Thyroid gland (tissue), 4 donors: ENCODE measurements at regions not wholly inside any gene's neighbourhood (a gene's known extent, or its start where the extent isn't known, plus 50 kb on each side); places are given as distances from the start of the nearest gene placed in this dataset.

Experiments used
- DNase-seq, 2 donors: peaks; one replicate each; pipeline ENCODE4 v3.0.0-alpha.2; 2019
- H3K27ac ChIP-seq, 3 donors: fragments of 200-600 bp; sonication (generic); 1 replicate in 2 of 3; 2 replicates in 1 of 3; pipeline ENCODE4 v1.5.1; 2016 to 2019; ENCODE audit warnings: mild to moderate bottlenecking in 1 of 3, moderate library complexity in 1 of 3
- H3K27me3 ChIP-seq: fragments of 200-600 bp; sonication (generic); one replicate; pipeline ENCODE4 v1.5.1; 2019
- H3K36me3 ChIP-seq, 2 donors: fragments of 200-600 bp; sonication (generic); one replicate each; pipeline ENCODE4 v1.5.1; 2016 to 2019
- H3K4me1 ChIP-seq, 2 donors: fragments of 200-600 bp; sonication (generic); one replicate each; pipeline ENCODE4 v1.5.1; 2017 to 2019
- H3K4me3 ChIP-seq, 3 donors: fragments of 200-600 bp; sonication (generic); replicated peaks in 1 of 3; 1 replicate in 2 of 3; 2 replicates in 1 of 3; pipeline ENCODE4 v1.5.1; 2016; ENCODE audit warnings: mild to moderate bottlenecking in 1 of 3
- H3K9me3 ChIP-seq: fragments of 200-600 bp; sonication (generic); one replicate; pipeline ENCODE4 v1.5.1; 2017
- POLR2A ChIP-seq, 2 donors: fragments of 450-650 bp; IDR thresholded peaks; one replicate each; pipeline ENCODE4 v1.6.1; 2017; ENCODE audit warnings: antibody characterized with exemption in 2 of 2, mild to moderate bottlenecking in 2 of 2, moderate library complexity in 1 of 2
- WGBS, 2 donors: methylation state at CpG; one replicate each; pipeline ENCODE4 v1.1.5; 2017; 5-methylcytosine and 5-hydroxymethylcytosine counted together
- intact Hi-C: fragments of 100-400 bp; cut with DNase I; formaldehyde crosslinking; loops from one replicate; pipeline ENCODE4 v1.15.1; 2023
- TF ChIP-seq, protein P1 (sequence below), 6 experiments: fragments of 200-600 bp in 3 of 6; fragments of 450-650 bp in 3 of 6; sonication (generic) in 3 of 6; IDR thresholded peaks; one replicate each; pipeline ENCODE4 v1.5.1; 2016 to 2019; ENCODE audit warnings: antibody characterized with exemption in 6 of 6, mild to moderate bottlenecking in 2 of 6, inconsistent platforms in 1 of 6, moderate library complexity in 1 of 6

DNA sequence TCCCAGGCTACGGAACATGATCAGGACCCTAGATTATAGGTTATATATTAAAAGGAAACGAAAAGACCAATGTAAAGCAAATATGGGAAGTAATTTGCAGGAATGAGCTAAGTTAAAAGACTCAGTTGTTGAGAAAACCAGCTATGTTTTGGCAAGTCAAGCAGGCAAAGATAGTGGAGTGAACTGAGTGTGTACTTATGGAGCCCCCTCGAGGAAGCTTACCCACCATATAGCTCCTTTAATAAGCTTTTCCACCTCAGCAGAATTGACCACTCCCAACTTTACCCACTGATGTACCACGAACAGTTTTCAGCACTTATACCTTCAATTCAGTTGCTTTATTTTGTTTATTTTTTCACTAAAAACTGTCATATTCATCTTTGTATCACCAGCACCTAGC lies 57.3 kb upstream of the PJA2 start:
- Histone ChIP-seq H3K4me3 (no peak overlapping the region), H3K9me3 (no peaks in the 10 kb centered on the region), H3K36me3 (no peaks in the 10 kb centered on the region), H3K4me1 (peaks cover 4 to 7% of the 10 kb centered on the region in 2 donors), H3K27me3 (no peaks in the 10 kb centered on the region), H3K27ac (no peak overlapping the region)
- DNase-seq = no peak
- intact Hi-C loops = no loop called here
- WGBS, 2 donors = 76 to 80% methylated on average over 4 of the region's 4 CpGs
- TF ChIP-seq POLR2A (IDR thresholded peaks at IDR 0.05) = no peak
- TF ChIP-seq, protein P1, sequence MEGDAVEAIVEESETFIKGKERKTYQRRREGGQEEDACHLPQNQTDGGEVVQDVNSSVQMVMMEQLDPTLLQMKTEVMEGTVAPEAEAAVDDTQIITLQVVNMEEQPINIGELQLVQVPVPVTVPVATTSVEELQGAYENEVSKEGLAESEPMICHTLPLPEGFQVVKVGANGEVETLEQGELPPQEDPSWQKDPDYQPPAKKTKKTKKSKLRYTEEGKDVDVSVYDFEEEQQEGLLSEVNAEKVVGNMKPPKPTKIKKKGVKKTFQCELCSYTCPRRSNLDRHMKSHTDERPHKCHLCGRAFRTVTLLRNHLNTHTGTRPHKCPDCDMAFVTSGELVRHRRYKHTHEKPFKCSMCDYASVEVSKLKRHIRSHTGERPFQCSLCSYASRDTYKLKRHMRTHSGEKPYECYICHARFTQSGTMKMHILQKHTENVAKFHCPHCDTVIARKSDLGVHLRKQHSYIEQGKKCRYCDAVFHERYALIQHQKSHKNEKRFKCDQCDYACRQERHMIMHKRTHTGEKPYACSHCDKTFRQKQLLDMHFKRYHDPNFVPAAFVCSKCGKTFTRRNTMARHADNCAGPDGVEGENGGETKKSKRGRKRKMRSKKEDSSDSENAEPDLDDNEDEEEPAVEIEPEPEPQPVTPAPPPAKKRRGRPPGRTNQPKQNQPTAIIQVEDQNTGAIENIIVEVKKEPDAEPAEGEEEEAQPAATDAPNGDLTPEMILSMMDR (IDR thresholded peaks at IDR 0.05) = no peak
